ENCODE measurements at regions not wholly inside any gene's neighbourhood (a gene's known extent, or its start where the extent isn't known, plus 50 kb on each side); places are given as distances from the start of the nearest gene placed in this dataset.

DNA sequence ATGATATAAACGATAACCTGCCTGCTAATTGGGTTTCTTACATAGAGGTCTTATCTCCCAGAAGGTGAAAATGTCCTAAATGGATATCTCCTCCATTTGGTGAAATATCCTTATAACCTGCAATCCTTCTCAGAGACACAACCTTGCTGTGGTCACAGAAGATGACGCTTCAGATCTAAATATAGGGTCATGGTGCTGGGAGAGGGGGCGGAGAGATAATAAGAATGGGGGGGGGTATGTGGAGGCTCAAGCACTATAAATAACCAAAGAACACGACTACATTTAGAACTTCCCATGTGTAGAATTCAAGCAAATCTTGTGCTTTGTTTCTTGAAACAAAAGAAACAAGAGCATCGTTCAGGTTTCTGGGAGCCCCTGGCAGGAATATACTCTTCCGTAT is 260.6 kb upstream of the ESRRG start:
- H3K36me3 Mint-ChIP-seq (ENCODE audit: low read depth) = no peaks in the 10 kb centered on the region
- H3K4me3 Mint-ChIP-seq = no peak overlapping the region
- H3K4me1 Mint-ChIP-seq = peaks cover 20% of the 10 kb centered on the region
- no peaks in the 10 kb centered on the region for H3K27me3 Mint-ChIP-seq (ENCODE audit: low read depth)
- H3K9me3 Mint-ChIP-seq = no peaks in the 10 kb centered on the region
- no peak overlapping the region for H3K27ac Mint-ChIP-seq
- TF ChIP-seq, protein P1, sequence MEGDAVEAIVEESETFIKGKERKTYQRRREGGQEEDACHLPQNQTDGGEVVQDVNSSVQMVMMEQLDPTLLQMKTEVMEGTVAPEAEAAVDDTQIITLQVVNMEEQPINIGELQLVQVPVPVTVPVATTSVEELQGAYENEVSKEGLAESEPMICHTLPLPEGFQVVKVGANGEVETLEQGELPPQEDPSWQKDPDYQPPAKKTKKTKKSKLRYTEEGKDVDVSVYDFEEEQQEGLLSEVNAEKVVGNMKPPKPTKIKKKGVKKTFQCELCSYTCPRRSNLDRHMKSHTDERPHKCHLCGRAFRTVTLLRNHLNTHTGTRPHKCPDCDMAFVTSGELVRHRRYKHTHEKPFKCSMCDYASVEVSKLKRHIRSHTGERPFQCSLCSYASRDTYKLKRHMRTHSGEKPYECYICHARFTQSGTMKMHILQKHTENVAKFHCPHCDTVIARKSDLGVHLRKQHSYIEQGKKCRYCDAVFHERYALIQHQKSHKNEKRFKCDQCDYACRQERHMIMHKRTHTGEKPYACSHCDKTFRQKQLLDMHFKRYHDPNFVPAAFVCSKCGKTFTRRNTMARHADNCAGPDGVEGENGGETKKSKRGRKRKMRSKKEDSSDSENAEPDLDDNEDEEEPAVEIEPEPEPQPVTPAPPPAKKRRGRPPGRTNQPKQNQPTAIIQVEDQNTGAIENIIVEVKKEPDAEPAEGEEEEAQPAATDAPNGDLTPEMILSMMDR (IDR thresholded peaks at IDR 0.05; ENCODE audit: unreplicated experiment in 3 of 3) = no peak

DNA sequence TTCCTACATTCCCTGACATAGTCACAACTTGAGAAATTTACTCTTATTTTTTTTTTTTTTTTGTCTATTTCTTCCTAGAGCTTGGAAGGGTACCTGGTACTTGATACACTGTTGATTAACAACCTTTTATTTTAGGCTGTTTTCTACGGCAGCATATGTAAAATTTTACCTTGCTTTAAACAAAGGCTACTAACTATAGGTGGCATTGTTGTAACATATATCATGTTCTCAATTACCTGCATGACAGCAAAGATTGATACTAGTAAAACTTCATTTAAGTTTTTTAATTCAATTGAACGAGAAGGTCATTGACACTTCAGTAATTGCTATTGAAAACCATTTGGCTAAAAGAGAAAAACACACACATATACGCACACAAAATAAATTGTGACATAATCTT is 238.3 kb upstream of the ESRRG start:
- H3K4me1 Mint-ChIP-seq = no peaks in the 10 kb centered on the region

DNA sequence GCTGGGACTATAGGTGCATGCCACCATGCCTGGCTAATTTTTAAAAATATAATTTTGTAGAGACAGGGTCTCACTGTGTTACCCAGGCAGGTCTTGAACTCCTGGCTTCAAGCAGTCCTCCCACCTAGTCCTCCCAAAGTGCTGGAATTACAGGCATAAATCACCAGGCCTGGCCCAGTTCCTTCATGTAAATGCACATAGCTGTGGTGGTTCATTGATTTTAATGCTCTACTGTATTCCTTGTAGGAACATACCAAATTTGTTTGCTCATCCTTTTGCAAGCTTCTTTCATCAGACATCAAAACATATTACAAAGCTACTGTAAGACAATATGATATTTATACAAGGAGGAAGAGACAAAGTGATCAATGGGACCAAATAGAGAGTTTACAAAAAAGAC is 237.5 kb upstream of the ESRRG start:
- H3K4me3 Mint-ChIP-seq = no peak overlapping the region
- peaks cover 16% of the 10 kb centered on the region for H3K36me3 Mint-ChIP-seq (ENCODE audit: low read depth)
- no peak overlapping the region for H3K27ac Mint-ChIP-seq
- H3K4me1 Mint-ChIP-seq = no peaks in the 10 kb centered on the region
- H3K9me3 Mint-ChIP-seq = peaks cover 20% of the 10 kb centered on the region
- TF ChIP-seq, protein P1 (IDR thresholded peaks at IDR 0.05; ENCODE audit: unreplicated experiment in 3 of 3) = no peak
- no peaks in the 10 kb centered on the region for H3K27me3 Mint-ChIP-seq (ENCODE audit: low read depth)

More for the DNA sequence above, 238.3 kb upstream of the ESRRG start:
- Mint-ChIP-seq H3K9me3 (peaks cover 14% of the 10 kb centered on the region), H3K27ac (no peak overlapping the region), H3K36me3 (ENCODE audit: low read depth) (peaks cover 16% of the 10 kb centered on the region), H3K4me3 (no peak overlapping the region), H3K27me3 (ENCODE audit: low read depth) (no peaks in the 10 kb centered on the region)
- TF ChIP-seq, protein P1 (IDR thresholded peaks at IDR 0.05; ENCODE audit: unreplicated experiment in 3 of 3) = no peak

DNA sequence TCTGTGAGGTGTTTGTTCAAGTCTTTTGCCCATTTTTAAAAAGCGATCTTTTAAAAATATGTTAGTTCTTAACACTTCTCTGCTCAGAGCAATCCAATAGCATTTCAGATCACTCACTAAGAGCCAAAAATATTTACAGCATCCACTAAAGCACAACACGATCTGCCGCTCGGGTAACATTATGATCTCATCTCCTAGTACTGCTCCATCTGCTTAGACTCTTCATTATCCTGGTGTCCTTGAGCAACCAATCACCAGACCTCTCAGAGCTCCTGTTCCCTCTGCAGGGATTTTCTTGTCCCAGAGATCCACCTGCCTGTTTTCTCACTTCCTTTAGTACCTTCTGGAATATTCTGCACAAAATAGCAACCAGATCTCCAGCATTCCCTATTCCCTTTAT is 235.3 kb upstream of the ESRRG start:
- no peak overlapping the region for H3K4me3 Mint-ChIP-seq
- no peaks in the 10 kb centered on the region for H3K4me1 Mint-ChIP-seq
- H3K27ac Mint-ChIP-seq = no peak overlapping the region
- H3K27me3 Mint-ChIP-seq (ENCODE audit: low read depth) = no peaks in the 10 kb centered on the region
- peaks cover 22% of the 10 kb centered on the region for H3K9me3 Mint-ChIP-seq
- peaks cover 16% of the 10 kb centered on the region for H3K36me3 Mint-ChIP-seq (ENCODE audit: low read depth)
- TF ChIP-seq, protein P1 (IDR thresholded peaks at IDR 0.05; ENCODE audit: unreplicated experiment in 3 of 3) = no peak

DNA sequence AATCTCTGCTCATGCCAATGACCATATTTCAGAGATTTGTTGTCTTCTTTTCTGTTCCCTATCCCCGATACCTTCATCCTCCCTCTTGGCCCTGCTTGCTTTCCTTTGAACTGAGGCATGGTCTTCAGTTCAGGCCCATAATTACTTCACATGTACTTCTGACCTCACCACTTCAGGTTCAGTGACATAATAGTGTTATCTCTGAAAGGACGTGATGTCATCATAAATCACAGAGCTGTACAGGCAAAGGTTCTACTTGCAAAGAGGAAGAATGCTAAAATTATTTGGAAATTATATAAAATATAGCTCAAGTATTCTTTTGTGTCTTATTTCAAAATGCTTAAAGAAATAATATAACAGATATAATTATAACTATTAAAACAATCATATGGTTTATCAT is 230.3 kb upstream of the ESRRG start:
- H3K36me3 Mint-ChIP-seq (ENCODE audit: low read depth) = peaks cover 9% of the 10 kb centered on the region
- H3K27me3 Mint-ChIP-seq (ENCODE audit: low read depth) = no peaks in the 10 kb centered on the region
- H3K4me3 Mint-ChIP-seq = no peak overlapping the region
- TF ChIP-seq, protein P1 (IDR thresholded peaks at IDR 0.05; ENCODE audit: unreplicated experiment in 3 of 3) = no peak
- H3K9me3 Mint-ChIP-seq = peaks cover 16% of the 10 kb centered on the region
- no peak overlapping the region for H3K27ac Mint-ChIP-seq
- no peaks in the 10 kb centered on the region for H3K4me1 Mint-ChIP-seq

DNA sequence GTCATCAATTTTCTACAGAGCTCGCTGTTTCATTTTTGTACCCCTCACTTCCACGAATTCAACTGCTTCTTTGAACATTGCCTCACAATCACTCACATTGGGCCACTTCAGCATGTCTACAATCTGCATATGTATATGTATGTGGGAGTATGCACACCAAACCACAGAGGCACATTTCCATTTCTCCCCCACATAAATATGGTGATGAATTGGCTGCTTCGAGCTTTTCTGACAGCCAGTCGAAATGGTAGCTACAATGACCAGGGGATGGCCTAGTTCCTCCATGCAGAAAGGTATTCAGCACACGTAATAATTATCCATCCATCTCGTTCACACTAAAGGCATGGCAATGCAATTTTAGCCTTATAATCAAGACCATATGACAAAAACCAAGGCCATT is 229.6 kb upstream of the ESRRG start:
- no peak overlapping the region for H3K4me3 Mint-ChIP-seq
- TF ChIP-seq, protein P1 (IDR thresholded peaks at IDR 0.05; ENCODE audit: unreplicated experiment in 3 of 3) = no peak
- H3K4me1 Mint-ChIP-seq = no peaks in the 10 kb centered on the region

More for the DNA sequence above, 229.6 kb upstream of the ESRRG start:
- H3K36me3 Mint-ChIP-seq (ENCODE audit: low read depth) = peaks cover 8% of the 10 kb centered on the region
- no peaks in the 10 kb centered on the region for H3K27me3 Mint-ChIP-seq (ENCODE audit: low read depth)
- peaks cover 15% of the 10 kb centered on the region for H3K9me3 Mint-ChIP-seq
- H3K27ac Mint-ChIP-seq = no peak overlapping the region
